NCI-H510A treated with DMSO at 0.1 percent for 48 hours (cell line): ENCODE measurements at regions not wholly inside any gene's neighbourhood (a gene's known extent, or its start where the extent isn't known, plus 50 kb on each side); places are given as distances from the start of the nearest gene placed in this dataset.
"Not testable (repeated sequence)": the region's sequence is repeated elsewhere in the genome, so short reads cannot be mapped to it uniquely, and the experiment has no call there.

Source experiments
- DNase-seq: peaks from one replicate; lab custom pipeline; 2025; lab: John Stamatoyannopoulos, UW

GRCh38 chr9:129312251-129313122, 134.4 kb upstream of the IER5L start:
- DNase-seq = no peak

- no peak for DNase-seq
Observed at GRCh38 chr9:129311643-129312042, 133.6 kb upstream of the IER5L start.

GRCh38 chr9:129310666-129311350, 132.7 kb upstream of the IER5L start:
- no peak for DNase-seq

- no peak for DNase-seq
Observed at GRCh38 chr9:129309906-129310305, 131.8 kb upstream of the IER5L start.

DNA sequence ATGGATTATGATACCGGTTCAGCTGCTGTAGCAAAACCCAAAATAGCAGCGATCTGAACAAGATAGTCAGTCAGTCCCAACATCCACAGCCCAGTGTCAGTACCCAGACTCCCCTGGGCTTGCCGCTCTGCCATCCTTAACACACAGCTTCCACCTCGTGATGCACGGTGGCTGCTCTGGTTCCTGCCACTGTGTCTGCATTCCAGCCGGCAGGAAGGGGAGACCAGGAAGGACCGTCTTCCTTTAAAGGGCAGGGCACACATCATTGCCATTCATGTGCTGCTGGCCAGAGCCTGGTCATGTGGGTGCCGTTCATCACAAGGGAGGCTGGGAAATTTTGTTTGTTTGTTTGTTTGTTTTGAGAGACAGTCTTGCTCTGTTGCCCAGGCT, 131.0 kb upstream of the IER5L start:
- DNase-seq = no peak

- peak; percentile 50 for DNase-seq
Observed at GRCh38 chr9:129307227-129307970, 129.3 kb upstream of the IER5L start.

DNA sequence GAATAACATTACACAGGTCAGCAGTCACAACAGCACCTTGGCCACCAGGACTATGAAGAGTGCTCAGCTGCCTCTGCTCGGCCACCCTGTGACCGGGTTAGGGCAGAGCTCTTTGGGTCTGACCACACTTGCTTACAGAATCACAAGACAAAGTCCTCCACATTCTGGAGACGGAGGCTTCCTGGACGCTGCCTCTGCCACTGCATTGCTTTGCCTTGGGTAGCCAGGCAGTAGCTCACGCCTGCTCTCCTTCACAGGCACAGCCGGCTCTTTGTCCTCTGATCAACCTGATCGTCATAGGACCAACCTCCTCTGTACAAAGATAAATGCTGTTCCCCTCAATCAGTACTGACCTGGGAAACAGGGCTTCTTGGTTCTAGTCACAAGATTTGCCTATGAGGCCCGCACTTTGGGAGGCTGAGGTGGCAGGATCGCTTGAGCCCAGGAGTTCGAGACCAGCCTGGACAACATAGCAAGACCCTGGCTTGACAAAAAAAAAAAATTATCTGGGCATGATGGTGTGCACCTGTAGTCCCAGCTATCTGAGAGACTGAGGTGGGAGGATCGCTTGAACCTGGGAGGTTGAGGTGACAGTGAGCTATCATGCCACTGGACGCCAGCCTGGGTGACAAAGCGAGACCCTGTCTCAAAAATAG, 128.4 kb upstream of the IER5L start:
- no peak for DNase-seq

DNA sequence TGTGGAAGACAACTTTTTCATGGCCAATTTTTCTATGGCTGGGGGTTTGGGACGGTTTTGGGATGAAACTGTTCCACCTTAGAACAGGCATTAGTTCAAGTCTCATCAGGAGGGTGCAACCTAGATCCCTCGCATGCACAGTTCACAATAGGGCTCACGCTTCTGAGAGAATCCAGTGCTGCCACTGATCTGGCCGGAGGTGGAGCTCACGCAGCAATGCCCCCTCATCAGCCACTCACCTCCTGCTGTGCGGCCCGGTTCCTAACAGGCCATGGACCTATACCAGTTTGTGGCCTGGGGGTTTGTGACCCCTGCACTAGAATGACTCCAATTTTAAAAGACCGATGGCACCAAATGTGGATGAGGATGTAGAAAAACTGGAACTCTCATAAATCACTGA, 127.2 kb upstream of the IER5L start:
- no peak for DNase-seq

DNA sequence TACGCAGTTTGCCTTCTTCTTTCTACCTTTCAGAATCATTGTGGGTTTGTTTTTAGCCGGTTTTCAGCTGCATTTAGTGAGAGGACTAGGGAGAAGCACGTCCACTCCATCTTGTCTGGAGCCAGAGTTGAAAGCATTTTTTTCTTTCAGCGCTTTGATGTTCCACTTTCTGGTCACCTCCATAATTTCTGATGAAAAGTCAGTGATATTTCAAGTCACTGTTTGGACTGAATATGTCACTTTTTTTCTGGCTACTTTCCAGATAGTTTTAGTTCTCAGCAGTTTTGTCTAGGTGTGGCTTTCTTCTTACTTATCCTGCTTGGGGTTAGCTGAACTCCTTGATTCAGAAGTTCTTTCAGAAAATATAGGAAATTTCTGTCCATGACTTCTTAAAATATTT, 123.9 kb upstream of the IER5L start:
- DNase-seq = no peak

DNA sequence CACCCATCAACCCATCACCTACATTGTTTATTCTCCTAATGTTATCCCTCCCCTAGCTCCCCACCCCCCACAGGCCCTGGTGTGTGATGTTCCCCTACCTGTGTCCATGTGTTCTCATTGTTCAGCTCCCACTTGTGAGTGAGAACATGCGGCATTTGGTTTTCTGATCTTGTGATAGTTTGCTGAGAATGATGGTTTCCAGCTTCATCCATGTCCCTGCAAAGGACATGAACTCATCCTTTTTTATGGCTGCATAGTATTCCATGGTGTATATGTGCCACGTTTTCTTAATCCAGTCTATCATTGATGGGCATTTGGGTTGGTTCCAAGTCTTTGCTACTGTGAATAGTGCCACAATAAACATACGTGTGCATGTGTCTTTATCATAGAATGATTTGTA, 118.1 kb upstream of the IER5L start:
- not testable (repeated sequence) for DNase-seq

DNA sequence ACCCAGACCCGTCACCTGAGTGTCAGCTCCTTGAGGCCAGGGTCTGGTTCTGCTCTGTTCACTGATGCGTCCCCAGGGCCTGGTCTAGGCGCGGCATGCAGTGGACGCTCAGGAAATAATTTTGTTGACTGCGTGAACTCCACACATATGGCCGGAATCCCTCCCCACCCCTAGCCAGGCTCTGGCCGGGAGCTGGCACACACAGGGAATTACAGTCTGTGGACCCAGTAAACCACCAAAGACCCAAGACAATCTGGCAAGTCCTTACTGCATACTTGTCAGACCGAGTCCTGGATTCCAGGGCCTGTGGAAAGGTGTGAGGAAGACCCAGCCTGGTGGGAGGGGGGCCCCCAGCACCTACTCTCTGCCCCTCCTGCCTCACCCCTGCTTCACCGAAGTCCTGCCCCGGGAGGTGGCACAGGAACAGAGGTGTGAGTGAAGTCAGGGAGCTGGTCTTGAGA, 113.0 kb upstream of the IER5L start:
- DNase-seq = no peak

GRCh38 chr9:129290606-129291005, 112.5 kb upstream of the IER5L start:
- no peak for DNase-seq

- DNase-seq = peak; percentile 77
Observed at GRCh38 chr9:129289883-129290282, 111.8 kb upstream of the IER5L start.

DNA sequence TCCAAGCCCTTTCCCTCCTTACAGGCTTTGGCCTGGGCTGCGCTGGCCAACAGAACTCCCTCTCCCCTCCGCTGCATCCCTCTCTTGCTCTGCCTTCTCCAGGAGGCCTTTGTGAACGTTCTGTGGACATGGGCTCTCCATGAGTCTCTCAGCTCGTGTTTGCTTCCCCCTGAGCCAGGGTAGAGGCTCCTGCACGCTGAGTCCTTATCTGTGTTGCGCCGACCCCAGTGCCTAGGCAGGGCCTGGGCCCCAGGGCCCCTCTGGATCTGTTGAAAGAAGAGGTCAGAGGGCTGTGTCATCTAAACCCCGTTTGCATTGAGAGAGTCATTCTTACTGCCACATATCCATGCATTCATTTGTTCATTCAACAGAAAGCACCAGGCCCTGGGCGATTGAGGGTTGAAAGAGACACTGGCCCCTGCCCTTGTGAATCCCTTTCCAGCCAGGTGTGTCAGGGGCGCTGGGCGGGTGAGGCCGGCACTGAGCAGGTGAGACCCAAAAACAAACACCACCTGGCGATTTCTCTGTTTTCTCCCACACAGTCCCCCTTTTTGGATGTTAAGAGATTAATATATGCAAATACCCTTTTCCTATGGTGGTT, 111.2 kb upstream of the IER5L start:
- DNase-seq = peak; percentile 52

- peak; percentile 92 for DNase-seq
Observed at GRCh38 chr9:129287619-129288305, 109.7 kb upstream of the IER5L start.

- DNase-seq = no peak
Observed at GRCh38 chr9:129285979-129286772, 108.1 kb upstream of the IER5L start.

DNA sequence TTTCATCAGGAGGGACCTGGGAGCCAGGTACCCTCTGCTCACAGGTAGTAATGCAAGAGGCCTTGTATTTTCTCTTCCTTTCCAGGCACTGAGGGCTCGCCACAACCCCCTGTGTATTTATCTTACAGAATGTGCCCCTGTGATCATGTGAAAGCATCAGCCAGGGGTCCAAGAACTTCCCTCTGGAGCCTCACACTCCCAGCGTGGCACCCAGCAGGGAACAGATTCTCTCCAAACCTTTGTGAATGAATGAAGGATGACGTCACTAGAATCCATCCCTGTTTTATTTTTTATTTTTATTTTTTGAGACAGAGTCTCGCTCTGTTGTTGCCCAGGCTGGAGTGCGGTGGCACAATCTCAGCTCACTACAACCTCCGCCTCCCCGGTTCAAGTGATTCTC, 107.3 kb upstream of the IER5L start:
- no peak for DNase-seq

- peak; percentile 72 for DNase-seq
Observed at GRCh38 chr9:129284607-129285291, 106.7 kb upstream of the IER5L start.

GRCh38 chr9:129283705-129284606, 105.9 kb upstream of the IER5L start:
- no peak for DNase-seq
